BE2C (cell line): ENCODE measurements at regions not wholly inside any gene's neighbourhood (a gene's known extent, or its start where the extent isn't known, plus 50 kb on each side); places are given as distances from the start of the nearest gene placed in this dataset.

Experiments used
- DNase-seq: peaks from one replicate; pipeline ENCODE4 v3.0.0-alpha.2; 2020
- H3K27me3 ChIP-seq: fragments of 250-450 bp; sonication (Bioruptor Pico); 2 replicates; pipeline ENCODE4 v1.5.1; 2020; ENCODE audit warnings: mild to moderate bottlenecking
- H3K36me3 ChIP-seq: fragments of 250-450 bp; sonication (Bioruptor Pico); 2 replicates; pipeline ENCODE4 v1.5.1; 2020; ENCODE audit warnings: mild to moderate bottlenecking
- H3K4me1 ChIP-seq: fragments of 250-450 bp; sonication (Bioruptor Pico); 2 replicates; pipeline ENCODE4 v1.5.1; 2020
- H3K4me3 ChIP-seq: 2 replicates; pipeline ENCODE4 v1.5.1; 2011; ENCODE audit warnings: low read depth, low read length
- H3K9me3 ChIP-seq: fragments of 250-450 bp; sonication (Bioruptor Pico); 2 replicates; pipeline ENCODE4 v1.5.1; 2020
- CTCF ChIP-seq: IDR thresholded peaks from 2 replicates; pipeline ENCODE4 v1.5.1; 2012; ENCODE audit warnings: mild to moderate bottlenecking, low read depth, low read length

GRCh38 chr14:98858561-98858960 lies 413.4 kb downstream of the BCL11B start:
- DNase-seq, result no peak
- Histone ChIP-seq H3K4me3 (no peak overlapping the region), H3K9me3 (no peaks in the 10 kb centered on the region), H3K36me3 (no peaks in the 10 kb centered on the region), H3K27me3 (no peaks in the 10 kb centered on the region), H3K4me1 (no peaks in the 10 kb centered on the region)
- TF ChIP-seq CTCF, result no peak

- H3K9me3 ChIP-seq, result no peaks in the 10 kb centered on the region
- no peaks in the 10 kb centered on the region for H3K27me3 ChIP-seq
- DNase-seq, result no peak
- H3K36me3 ChIP-seq, result no peaks in the 10 kb centered on the region
- H3K4me3 ChIP-seq, result no peak overlapping the region
- no peak for TF ChIP-seq CTCF
- H3K4me1 ChIP-seq, result no peaks in the 10 kb centered on the region
Observed at GRCh38 chr14:98859301-98859700, 412.7 kb downstream of the BCL11B start.

- no peak for TF ChIP-seq CTCF
- DNase-seq, result no peak
- no peaks in the 10 kb centered on the region for H3K27me3 ChIP-seq
Observed at GRCh38 chr14:98864211-98864610, 407.8 kb downstream of the BCL11B start.

GRCh38 chr14:98867146-98867545 lies 404.9 kb downstream of the BCL11B start:
- no peak for DNase-seq
- TF ChIP-seq CTCF, result no peak
- Histone ChIP-seq H3K9me3 (no peaks in the 10 kb centered on the region), H3K36me3 (no peaks in the 10 kb centered on the region), H3K4me1 (no peaks in the 10 kb centered on the region), H3K27me3 (no peaks in the 10 kb centered on the region), H3K4me3 (no peak overlapping the region)

More at GRCh38 chr14:98864211-98864610, 407.8 kb downstream of the BCL11B start:
- H3K36me3 ChIP-seq, result no peaks in the 10 kb centered on the region
- H3K9me3 ChIP-seq, result no peaks in the 10 kb centered on the region
- no peak overlapping the region for H3K4me3 ChIP-seq
- no peaks in the 10 kb centered on the region for H3K4me1 ChIP-seq

GRCh38 chr14:98867726-98868125 lies 404.3 kb downstream of the BCL11B start:
- Histone ChIP-seq H3K9me3 (no peaks in the 10 kb centered on the region), H3K27me3 (no peaks in the 10 kb centered on the region), H3K4me3 (no peak overlapping the region), H3K36me3 (no peaks in the 10 kb centered on the region), H3K4me1 (no peaks in the 10 kb centered on the region)
- DNase-seq, result no peak
- TF ChIP-seq CTCF, result no peak

GRCh38 chr14:98868866-98869265 lies 403.1 kb downstream of the BCL11B start:
- DNase-seq, result no peak
- TF ChIP-seq CTCF, result no peak
- no peak overlapping the region for H3K4me3 ChIP-seq
- no peaks in the 10 kb centered on the region for H3K36me3 ChIP-seq
- H3K9me3 ChIP-seq, result no peaks in the 10 kb centered on the region
- no peaks in the 10 kb centered on the region for H3K4me1 ChIP-seq
- H3K27me3 ChIP-seq, result no peaks in the 10 kb centered on the region
